HG03097 (cell line): ENCODE measurements at regions not wholly inside any gene's neighbourhood (a gene's known extent, or its start where the extent isn't known, plus 50 kb on each side); places are given as distances from the start of the nearest gene placed in this dataset.
"Not testable (repeated sequence)": the region's sequence is repeated elsewhere in the genome, so short reads cannot be mapped to it uniquely, and the experiment has no call there.

ENCODE experiments used
- ATAC-seq: cut with Tn5 transposase; IDR thresholded peaks from one replicate; pipeline ENCODE4 v1.9.1; 2021; ENCODE audit not compliant: unreplicated experiment, low FRiP score

DNA sequence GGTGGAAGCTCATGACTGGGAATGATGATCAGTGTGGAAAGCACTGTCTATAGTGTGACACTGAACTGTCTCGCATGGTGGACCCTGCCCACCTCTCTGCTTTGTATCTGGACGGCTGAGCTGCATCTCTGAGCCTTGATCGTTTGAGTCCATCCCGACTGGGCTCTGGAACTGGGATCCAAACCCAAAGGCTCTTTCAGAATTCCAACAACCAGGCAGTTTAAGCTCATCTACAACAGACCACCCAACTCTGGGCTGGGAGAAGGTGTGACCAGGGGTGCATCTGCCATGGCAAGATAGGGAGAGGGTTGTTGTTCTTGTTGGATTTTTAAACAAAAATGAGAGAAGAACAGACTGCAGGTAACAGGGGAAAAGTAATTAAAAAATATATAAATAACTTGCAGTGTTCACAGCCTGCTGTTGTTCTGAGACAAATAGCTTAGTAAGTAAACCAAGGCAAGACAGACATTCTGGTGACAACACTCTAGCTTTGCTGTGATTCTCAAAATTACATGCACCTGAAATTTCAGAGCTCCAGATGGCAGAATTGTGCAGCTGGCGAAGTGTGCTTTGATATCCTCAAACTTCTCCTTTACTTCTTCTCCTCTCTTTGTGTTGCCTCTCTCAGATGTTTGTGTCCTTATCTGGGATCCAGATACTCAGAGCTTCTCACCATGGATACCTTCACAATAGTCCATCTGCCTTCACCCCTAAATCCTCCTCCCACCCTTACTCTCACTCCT is 209.6 kb downstream of the EMP1 start:
- ATAC-seq, result no peak

GRCh38 chr12:13404631-13405473 is 208.3 kb downstream of the EMP1 start:
- no peak for ATAC-seq

DNA sequence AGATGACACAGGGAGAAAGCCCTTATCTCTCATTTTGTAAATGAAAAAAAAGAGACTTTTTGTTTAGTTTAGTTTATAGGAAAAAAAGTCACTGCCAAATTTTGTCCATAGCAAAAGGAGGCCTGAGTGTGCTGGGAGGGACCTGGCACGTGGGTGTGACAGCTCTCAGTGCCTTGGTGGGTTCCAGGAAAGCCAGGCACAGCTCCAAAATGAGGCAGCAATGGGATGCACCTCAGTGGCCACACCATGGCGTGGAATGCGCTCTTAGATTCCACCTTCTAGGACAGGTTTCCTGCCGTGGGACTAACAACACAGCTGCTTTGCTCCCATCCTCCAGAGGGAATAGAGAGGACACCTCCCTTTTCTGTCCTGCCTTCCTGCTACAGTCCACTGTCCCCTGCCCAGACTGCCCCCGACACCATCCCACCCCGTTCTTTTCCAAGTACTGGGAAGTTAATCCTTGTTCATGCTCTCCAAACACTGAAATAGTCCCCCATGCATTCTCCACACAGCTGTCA is 207.6 kb downstream of the EMP1 start:
- no peak for ATAC-seq

- not testable (repeated sequence) for ATAC-seq
Measured at GRCh38 chr12:13391375-13391774, 194.8 kb downstream of the EMP1 start.

- no peak for ATAC-seq
Measured at GRCh38 chr12:13390918-13391317, 194.4 kb downstream of the EMP1 start.

DNA sequence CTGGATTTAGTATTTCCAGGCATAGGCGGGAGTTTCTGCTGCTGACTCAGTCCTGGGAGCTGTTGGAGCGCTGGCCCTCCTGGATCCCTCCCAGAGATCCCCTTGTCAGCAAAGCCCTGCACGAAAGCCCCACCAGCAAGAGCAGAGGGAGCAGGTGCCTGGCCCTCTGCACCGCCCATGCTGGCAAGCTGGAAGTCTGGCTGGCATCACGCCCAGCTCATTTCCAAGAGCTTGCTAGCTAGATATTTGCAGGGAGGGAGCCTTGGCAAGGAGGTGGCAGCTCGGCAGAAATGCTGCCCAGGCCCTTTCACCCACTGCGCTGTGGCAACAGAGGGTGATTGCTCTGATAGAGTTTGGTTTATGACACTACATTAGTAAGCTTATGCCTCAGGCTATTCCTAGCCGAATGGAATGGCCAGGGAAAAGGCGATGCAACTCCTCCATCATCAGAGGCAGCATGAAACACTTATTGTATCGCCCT is 193.9 kb downstream of the EMP1 start:
- ATAC-seq, result no peak

DNA sequence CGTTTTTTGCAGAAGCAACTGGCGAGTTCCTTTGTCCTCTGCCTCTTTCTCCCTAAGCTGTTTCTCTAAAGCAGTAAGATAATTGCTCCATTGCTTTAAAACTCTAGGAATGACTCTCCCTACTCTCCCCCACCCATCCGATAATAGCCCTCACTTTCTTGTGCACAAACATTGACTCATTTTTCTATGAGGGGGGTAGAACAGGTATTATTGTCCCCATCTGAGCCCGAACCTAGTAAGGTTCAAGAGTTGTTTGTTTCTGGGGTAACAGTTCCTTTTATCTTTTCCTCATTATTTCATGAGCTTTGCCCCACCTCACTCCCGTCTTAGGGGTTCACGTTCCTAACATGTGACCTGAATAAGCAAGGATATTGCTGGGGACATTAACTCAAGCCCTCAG is 190.6 kb downstream of the EMP1 start:
- ATAC-seq, result no peak

- no peak for ATAC-seq
Measured at GRCh38 chr12:13386323-13387039, 190.0 kb downstream of the EMP1 start.

- ATAC-seq, result no peak
Measured at GRCh38 chr12:13383379-13383778, 186.9 kb downstream of the EMP1 start.

GRCh38 chr12:13380297-13380696 is 183.8 kb downstream of the EMP1 start:
- no peak for ATAC-seq

GRCh38 chr12:13379531-13380188 is 183.1 kb downstream of the EMP1 start:
- ATAC-seq, result no peak

- no peak for ATAC-seq
Measured at GRCh38 chr12:13377698-13378097, 181.2 kb downstream of the EMP1 start.

- ATAC-seq, result no peak
Measured at GRCh38 chr12:13376610-13377373, 180.3 kb downstream of the EMP1 start.

DNA sequence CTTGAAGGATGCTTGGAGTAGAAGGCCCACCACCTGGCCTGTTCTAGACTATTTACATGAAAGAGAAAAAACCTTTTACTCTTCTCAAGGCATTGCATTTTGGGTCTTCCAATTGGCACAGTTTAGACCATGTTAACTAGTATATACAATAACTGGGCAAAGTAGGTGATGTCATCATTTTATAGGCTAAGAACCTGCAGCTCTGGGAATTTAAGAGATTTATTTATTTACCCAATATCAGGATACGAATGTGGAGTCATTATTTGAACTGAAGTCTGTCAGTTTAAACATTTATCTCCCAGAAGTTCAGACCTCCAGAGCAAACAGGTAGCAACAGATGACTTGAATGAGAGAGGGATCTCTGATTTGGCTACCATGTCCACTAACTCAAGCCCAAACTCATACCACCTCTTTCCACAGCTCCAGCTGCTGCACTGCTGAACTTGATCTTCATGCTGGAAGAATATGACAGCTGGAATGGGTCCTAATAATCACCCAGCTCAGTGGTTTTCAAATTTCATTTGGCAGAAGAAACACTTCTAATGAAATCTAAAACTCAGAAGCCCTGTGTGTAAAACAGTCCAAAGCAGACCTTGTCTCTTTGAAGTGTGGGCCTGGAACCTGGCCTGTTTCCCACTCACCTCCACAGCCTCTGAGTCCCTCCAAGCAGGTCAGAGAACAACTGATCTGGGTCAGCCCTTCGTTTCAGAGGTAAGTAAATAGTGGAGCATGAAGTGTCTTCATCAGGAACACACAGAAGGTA is 179.2 kb downstream of the EMP1 start:
- no peak for ATAC-seq

DNA sequence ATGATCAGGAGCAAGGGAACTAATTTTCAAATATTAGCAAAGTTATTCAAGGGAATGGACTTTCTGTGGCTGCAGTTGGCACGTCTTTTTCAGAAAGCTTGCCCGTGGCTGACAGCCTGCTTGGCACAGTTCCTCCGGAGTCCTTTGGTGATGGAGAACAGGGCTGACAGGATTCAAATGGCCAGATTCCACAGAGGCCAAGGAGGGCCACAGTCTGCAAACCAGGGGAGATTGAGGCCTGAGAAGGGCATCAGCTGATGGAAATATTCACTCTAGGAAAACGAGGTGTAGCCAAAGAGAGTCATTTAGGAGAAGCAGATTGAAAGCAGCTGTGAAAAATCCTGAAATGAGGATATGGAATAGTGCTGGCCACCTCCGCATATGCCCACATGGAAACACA is 178.3 kb downstream of the EMP1 start:
- ATAC-seq, result no peak

- no peak for ATAC-seq
Measured at GRCh38 chr12:13373803-13374202, 177.3 kb downstream of the EMP1 start.

DNA sequence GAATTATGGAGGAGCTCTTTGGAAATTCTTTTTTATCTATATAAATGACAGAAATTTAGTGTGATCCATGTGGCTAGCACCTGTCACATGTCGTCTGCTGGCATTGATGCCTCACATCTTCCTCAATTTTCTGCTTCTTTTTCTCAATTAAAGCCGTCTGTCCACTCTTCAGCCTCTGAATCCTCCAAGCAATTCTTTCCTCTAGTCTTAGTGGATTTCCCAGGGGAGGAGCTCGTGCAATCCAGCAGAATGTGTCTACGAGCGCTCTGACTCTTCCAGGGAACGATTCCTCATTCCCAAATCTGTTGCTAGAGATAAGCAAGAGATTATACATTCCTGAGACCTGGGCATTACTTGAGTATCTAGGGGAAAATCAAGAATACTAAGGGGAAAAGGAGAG is 176.6 kb downstream of the EMP1 start:
- ATAC-seq, result no peak

- no peak for ATAC-seq
Measured at GRCh38 chr12:13372386-13372785, 175.9 kb downstream of the EMP1 start.

- ATAC-seq, result no peak
Measured at GRCh38 chr12:13371797-13372196, 175.3 kb downstream of the EMP1 start.
